ENCODE measurements at regions not wholly inside any gene's neighbourhood (a gene's known extent, or its start where the extent isn't known, plus 50 kb on each side); places are given as distances from the start of the nearest gene placed in this dataset.
A peak's percentile ranks its signal among the peaks of the same experiment; 100 is the strongest.

- no peak for DNase-seq
Observed at GRCh38 chr12:118611770-118612169, 235.4 kb downstream of the SUDS3 start.

DNA sequence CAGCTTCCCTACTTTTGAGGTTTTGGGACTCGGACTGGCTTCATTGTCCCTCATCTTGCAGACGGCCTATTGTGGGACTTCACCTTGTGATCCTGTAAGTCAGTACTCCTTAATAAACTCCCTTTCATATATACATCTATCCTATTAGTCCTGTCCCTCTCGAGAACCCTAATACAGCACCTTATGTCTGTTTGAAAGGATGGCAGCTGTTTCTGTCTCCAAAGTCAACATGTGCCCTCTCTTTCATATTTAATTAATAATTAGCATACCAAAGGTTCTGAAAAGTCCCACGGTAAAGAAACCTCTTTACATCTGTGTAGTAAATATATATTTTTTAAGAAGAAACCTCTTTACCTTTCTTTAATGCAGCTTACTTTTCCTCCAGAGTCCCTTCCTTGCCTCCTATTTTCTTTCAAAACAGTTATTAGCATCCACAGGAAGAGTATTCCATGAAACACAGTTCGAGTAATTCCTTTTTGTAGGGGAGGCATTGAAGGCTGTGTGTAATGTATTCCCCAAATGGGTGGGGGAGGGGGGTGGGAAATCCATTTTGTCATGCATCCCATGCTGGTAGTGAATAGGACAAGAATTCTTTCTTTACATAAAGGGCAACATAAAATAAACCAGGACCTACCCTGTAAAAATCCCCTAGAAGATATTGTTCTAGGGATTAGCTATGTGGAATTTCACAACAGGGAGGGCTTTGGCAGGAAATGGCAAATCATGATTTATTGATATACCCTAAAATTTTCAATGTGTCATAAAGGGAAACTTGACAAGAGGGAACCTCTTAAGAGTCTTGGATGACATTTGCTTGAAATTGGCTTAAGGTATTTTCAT, 241.5 kb downstream of the SUDS3 start:
- DNase-seq: no peak

DNA sequence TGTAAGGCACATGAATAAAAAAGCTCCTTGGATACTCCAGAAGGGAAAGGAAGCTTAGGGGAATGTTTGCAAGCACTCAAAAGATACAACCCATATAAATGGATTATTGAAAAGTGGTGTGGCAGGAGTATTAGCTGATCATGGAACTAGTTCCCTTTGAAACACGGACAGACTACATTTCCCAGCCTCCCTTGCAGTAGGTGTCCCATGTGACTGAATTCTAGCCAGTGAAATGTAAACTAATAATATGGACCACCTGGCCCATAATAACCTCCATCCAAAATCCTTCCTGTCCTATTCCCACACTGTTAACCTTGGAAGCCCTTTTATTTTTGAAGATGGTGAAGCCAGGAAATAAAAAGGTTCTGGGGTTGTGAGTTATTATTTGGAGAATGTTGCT, 242.3 kb downstream of the SUDS3 start:
- no peak for DNase-seq

GRCh38 chr12:118625050-118625675, 248.8 kb downstream of the SUDS3 start:
- no peak for DNase-seq

GRCh38 chr12:118633071-118633470, 256.7 kb downstream of the SUDS3 start:
- DNase-seq: no peak

GRCh38 chr12:118635276-118635675, 258.9 kb downstream of the SUDS3 start:
- no peak for DNase-seq

DNA sequence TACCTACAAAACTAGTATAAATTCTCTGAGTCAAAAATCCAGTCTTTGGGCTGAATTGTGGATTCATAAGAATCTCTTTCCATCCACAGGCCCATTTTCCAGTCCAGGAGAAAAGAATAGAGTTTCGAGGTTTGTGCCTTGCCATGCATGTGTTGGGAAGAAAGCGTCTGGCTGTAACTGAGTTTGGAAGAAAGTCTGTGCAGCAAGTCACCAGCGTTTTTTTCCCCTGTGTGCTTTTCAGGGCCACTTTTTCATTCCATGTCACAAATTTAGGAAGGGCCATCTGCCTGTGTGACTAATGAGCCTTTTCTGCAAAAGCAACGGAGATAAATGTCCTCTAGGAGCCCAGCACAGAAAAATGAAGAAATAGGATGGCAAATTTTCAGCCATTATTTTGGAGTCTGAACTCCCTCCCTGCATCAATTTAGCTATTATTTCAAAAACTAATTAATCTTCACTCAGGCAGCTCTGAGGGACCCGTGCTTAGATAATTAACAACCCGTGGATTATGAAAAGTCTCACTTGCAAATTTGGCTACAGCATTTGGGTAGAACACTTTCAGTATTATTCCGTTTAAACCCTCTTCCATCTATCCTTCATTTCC, 261.5 kb downstream of the SUDS3 start:
- no peak for DNase-seq

GRCh38 chr12:118641249-118641648, 264.9 kb downstream of the SUDS3 start:
- no peak for DNase-seq

DNA sequence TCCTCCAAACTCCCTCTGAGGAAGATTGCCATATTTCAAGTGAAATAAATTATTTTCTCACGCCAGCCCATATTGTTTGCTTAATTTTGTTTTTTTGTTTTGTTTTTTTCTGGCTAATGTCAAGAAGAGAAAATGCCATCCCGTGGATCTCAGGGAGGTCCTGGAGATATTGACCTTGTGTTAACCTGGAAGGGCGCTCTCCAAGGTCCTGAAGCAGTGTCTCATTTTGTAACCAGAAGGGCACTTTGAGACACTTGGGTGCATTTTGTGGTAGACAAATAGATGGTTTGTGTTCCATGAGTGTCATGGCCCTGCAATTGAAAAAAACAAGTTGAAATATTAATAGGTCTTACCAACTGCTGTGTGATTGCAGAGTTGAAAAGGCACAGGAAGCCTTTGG, 268.9 kb downstream of the SUDS3 start:
- DNase-seq: no peak

- DNase-seq: no peak
Observed at GRCh38 chr12:118649765-118650585, 273.6 kb downstream of the SUDS3 start.

DNA sequence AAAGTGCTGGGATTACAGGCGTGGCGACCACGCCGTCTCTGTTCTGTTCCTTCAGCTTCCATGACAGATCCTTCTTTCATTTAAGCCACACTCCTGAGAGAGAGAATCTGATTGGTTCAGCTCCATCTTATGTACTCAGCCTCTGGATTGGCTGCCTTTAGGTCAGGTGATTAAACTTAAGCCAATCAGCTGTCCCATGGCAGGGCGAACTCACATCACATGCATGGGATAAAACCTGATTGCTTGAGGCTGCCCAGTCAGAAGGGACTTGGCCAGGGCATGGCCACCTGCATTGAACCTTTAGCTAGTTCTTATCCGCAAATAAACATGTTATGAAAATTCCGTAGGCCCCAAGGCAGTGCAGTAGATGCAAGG, 274.2 kb downstream of the SUDS3 start:
- DNase-seq: no peak

- DNase-seq: no peak
Observed at GRCh38 chr12:118651487-118651886, 275.1 kb downstream of the SUDS3 start.

DNA sequence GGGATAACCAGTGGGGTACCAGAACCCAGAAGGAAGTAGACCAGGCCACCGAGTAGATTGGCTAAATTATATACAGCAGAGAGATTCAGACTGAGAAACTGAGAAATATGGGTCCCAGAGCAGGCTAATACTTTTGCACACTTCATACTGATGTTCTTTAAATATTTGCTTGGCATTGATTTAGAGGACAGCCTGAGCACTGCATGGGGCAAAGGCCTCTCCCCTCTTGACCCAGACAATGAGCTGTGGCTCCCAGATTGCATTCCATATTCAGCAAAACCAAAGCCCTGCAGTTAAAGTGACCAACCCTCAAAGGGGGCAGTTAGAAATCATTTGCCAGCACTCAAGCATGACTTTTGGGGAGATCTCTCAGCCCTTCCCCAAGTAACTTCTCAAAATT, 279.2 kb downstream of the SUDS3 start:
- no peak for DNase-seq

DNA sequence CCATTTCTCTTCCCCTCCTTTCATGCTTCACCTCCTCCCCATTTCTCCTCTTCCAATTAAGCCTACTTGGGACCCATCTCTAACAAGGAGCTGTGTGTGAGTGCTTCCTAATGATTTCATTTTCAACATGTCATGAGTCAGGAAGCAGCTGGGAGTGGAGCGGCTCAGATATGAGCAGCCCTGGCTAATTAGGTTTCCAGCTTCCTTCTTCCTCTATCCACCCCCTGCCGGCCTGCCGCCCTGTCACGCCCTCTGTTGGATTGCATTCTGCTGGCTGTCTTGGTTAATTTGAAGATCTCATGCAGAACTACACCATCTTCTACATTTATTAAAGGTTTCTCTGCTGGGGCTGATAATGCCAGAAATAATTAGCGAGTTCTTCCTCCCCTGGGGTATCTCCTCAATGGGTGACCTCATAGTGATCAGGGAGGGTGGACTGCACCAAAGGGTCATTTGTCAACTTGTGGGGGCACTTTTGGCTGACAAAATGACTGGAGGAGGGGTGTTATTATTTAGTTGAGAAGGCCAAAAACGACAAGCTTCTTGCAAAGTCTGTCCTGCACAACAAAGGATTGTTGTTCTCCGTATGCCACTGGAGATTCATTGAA, 300.9 kb upstream of the SRRM4 start:
- no peak for DNase-seq

DNA sequence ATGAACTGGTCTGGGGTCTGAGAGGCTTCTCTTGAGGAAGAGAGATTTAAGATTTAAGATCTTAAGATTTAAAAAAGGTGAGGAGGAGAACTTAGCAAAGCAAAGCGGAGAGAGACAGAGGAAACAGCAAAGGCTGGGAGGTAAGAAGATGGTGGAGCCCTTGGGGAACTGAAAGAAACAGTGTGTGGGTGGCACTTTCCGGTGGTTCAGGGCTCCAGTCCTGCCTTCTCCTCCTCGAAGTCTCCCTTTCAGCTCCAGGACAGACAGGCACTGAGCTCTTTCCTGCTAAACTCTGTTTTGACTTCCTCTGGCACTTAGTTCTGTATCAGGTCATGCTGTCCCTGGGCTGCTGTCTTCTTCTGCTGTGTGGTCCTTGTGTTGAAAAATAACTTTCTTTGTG, 298.7 kb upstream of the SRRM4 start:
- no peak for DNase-seq

DNA sequence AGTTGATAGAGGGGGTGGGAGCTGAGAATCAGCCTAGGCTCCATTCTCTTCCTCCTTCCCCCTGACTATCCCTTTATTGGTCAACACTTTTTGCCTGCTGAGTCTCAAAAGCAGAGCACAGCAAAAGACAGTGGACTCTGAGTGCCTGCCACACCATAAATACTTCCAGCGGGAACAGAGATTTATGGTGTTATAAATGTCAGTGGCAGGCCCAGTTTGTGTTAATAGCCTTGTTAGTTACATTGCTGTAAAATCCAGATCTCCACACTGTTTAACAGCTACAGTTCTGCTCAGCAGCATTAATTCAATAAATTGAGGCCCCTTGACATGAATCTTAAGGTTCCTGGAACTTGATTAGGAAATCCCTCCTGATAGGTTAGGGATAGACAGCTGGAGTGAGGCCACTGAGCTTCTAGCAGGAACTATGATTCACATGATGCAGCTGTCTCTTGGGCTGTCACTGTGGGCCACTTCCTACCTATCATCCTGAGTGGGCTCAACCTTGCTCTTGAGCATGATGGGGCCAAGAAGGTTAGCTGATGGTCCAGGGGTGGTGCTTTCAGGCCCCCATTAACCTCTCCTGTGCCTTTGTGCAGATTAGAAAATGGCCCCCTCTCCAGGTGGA, 295.2 kb upstream of the SRRM4 start:
- peak; percentile 46 for DNase-seq

DNA sequence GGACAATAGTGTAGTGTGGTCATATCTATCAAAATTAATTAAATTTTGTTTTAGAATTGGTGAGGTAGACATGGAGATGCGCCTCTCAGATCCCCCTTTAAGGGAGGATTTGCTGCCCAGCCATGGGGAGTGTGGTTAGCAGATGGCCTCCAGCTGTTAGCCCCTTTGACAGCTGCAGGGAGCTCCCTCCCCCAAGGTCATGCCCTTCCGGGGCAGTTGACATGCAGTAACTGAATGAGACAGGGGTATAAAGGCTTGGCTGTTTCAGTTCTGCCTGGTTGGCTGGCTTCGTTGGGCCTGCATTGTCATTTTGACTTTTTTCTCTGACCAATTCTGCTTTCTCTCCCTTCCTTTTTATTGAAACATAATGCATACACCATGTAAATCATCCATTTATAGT, 291.5 kb upstream of the SRRM4 start:
- DNase-seq: no peak

DNA sequence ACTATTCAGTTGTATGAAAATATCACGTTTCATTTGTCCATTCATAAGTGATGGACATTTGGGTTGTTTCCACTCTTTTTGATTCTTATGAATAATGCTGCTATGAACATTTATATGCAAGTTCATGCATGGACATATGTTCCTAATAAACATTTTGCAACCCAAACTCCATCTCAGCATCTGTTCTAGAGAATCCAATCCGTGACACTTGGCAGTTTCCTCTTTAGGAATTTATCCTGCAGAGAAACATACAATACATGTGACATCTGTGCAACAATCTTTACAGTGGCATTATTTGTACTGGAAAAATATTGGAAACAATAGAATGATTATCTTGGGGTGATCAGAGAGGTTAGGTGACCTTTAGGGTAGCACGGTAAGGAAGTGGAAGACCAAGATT, 290.8 kb upstream of the SRRM4 start:
- DNase-seq: no peak

DNA sequence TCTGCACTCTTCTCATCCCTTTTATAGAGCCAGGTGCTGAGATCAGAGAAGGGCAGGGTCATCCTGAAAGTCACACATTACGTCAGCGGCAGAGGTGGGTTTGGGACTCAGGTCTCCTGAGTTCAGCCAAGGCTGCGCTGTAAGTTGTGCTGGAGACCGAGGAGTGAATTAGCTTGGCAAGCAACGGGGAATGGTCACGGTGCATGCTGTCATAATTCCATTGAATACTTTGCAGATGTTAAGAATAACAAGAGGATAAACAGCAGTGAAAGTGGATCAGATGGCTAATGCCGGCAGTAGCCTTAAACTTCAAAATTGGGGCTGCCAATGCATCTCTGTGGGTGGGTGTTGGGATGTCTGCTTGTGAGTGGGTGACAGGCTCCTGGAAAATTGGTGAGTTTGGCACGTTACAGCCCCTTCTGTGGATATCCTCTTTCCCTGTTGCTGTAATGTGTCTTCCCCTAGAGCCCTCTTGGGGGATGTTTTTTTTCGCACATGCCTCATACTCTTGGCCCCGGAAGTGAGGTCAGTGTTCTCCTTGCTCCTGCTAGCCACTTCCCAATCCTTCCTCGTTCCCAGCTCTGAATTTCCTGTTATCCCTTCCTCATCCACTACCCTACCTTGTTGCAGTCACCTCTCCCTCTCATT, 287.1 kb upstream of the SRRM4 start:
- no peak for DNase-seq

GRCh38 chr12:118704527-118705241, 276.7 kb upstream of the SRRM4 start:
- peak; percentile 6 for DNase-seq

DNA sequence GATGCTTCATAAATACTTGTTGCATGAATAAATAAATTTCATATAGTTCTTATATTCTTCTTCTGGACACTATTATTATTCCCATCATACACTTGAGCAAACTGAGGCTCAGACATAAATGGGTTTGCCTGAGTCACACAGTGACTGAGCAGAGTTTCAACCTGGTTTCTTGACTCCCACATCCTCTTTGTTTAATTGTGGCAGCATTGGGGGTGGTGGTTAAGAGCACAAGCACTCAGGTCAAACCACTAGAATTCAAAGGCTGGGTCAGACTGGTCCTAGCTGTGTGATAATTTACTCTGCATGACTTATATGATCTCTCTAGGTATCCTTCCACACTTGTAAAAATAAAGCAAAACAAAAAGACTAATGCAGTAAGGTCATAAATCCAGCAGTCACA, 274.9 kb upstream of the SRRM4 start:
- DNase-seq: no peak

Measured in DMS153 (cell line).